Neutrophil (primary cell): ENCODE measurements at regions not wholly inside any gene's neighbourhood (a gene's known extent, or its start where the extent isn't known, plus 50 kb on each side); places are given as distances from the start of the nearest gene placed in this dataset.

ENCODE experiments used
- H3K27ac ChIP-seq: fragments of 200-600 bp; sonication (generic); 2 replicates; pipeline ENCODE4 v1.5.1; 2016; ENCODE audit warnings: mild to moderate bottlenecking, moderate library complexity
- H3K27me3 ChIP-seq: fragments of 200-600 bp; sonication (generic); 2 replicates; pipeline ENCODE4 v1.6.0; 2016; ENCODE audit warnings: mild to moderate bottlenecking
- H3K36me3 ChIP-seq: fragments of 200-600 bp; sonication (generic); 2 replicates; pipeline ENCODE4 v1.5.1; 2017
- H3K4me1 ChIP-seq, 2 experiments: fragments of 200-600 bp in 1 of 2; sonication (generic) in 1 of 2; 1 replicate in 1 of 2; 2 replicates in 1 of 2; pipeline versions ENCODE4 v1.5.1 to v1.6.1; 2013 to 2016; ENCODE audit warnings: low read depth in 1 of 2, low read length in 1 of 2, mild to moderate bottlenecking in 1 of 2, moderate library complexity in 1 of 2; ENCODE audit not compliant: control insufficient read depth in 1 of 2, insufficient read depth in 1 of 2
- H3K4me3 ChIP-seq, 2 experiments: fragments of 200-600 bp in 1 of 2; sonication (generic) in 1 of 2; 1 replicate in 1 of 2; 2 replicates in 1 of 2; pipeline ENCODE4 v1.5.1; 2013 to 2016; ENCODE audit warnings: low read depth in 1 of 2, low read length in 1 of 2, mild to moderate bottlenecking in 1 of 2, moderate library complexity in 1 of 2
- H3K9me3 ChIP-seq: fragments of 200-600 bp; sonication (generic); 2 replicates; pipeline ENCODE4 v1.5.1; 2016
- CTCF ChIP-seq: fragments of 200-600 bp; sonication (generic); IDR thresholded peaks from 2 replicates; pipeline ENCODE4 v1.5.1; 2016; ENCODE audit warnings: antibody characterized with exemption

GRCh38 chr16:65671071-65671470, 549.2 kb upstream of the CDH11 start:
- Histone ChIP-seq H3K4me3 (no peak overlapping the region), H3K27me3 (no peaks in the 10 kb centered on the region), H3K9me3 (no peaks in the 10 kb centered on the region), H3K36me3 (no peaks in the 10 kb centered on the region), H3K4me1 (no peaks in the 10 kb centered on the region), H3K27ac (no peak overlapping the region)
- no peak for TF ChIP-seq CTCF

- no peak overlapping the region for H3K4me3 ChIP-seq
- H3K36me3 ChIP-seq: no peaks in the 10 kb centered on the region
- H3K4me1 ChIP-seq: no peaks in the 10 kb centered on the region
- no peak overlapping the region for H3K27ac ChIP-seq
- H3K27me3 ChIP-seq: no peaks in the 10 kb centered on the region
- H3K9me3 ChIP-seq: no peaks in the 10 kb centered on the region
- no peak for TF ChIP-seq CTCF
These were observed 546.3 kb upstream of the CDH11 start for GRCh38 chr16:65668064-65668595.

GRCh38 chr16:65667011-65667578, 545.2 kb upstream of the CDH11 start:
- TF ChIP-seq CTCF: no peak
- H3K36me3 ChIP-seq: no peaks in the 10 kb centered on the region
- no peaks in the 10 kb centered on the region for H3K27me3 ChIP-seq
- no peak overlapping the region for H3K4me3 ChIP-seq
- no peaks in the 10 kb centered on the region for H3K4me1 ChIP-seq
- no peaks in the 10 kb centered on the region for H3K9me3 ChIP-seq
- no peak overlapping the region for H3K27ac ChIP-seq

- TF ChIP-seq CTCF: no peak
- Histone ChIP-seq H3K4me1 (no peaks in the 10 kb centered on the region), H3K36me3 (no peaks in the 10 kb centered on the region), H3K9me3 (no peaks in the 10 kb centered on the region), H3K27me3 (no peaks in the 10 kb centered on the region), H3K27ac (no peak overlapping the region), H3K4me3 (no peak overlapping the region)
These were observed 544.5 kb upstream of the CDH11 start for GRCh38 chr16:65666132-65666941.

- no peak for TF ChIP-seq CTCF
- H3K4me3 ChIP-seq: no peak overlapping the region
These were observed 543.7 kb upstream of the CDH11 start for GRCh38 chr16:65665586-65665985.

More at GRCh38 chr16:65665586-65665985, 543.7 kb upstream of the CDH11 start:
- no peaks in the 10 kb centered on the region for H3K27me3 ChIP-seq
- H3K27ac ChIP-seq: no peak overlapping the region
- no peaks in the 10 kb centered on the region for H3K36me3 ChIP-seq
- no peaks in the 10 kb centered on the region for H3K9me3 ChIP-seq
- no peaks in the 10 kb centered on the region for H3K4me1 ChIP-seq
